GM21423 (cell line): ENCODE measurements at regions not wholly inside any gene's neighbourhood (a gene's known extent, or its start where the extent isn't known, plus 50 kb on each side); places are given as distances from the start of the nearest gene placed in this dataset.

ENCODE experiments used
- ATAC-seq: cut with Tn5 transposase; IDR thresholded peaks from one replicate; pipeline ENCODE4 v1.9.1; 2021; ENCODE audit warnings: mild to moderate bottlenecking, moderate library complexity; ENCODE audit not compliant: unreplicated experiment

- no peak for ATAC-seq
These were observed 728.3 kb downstream of the LRFN5 start for GRCh38 chr14:42334931-42335330.

GRCh38 chr14:42323426-42323825, 716.8 kb downstream of the LRFN5 start:
- ATAC-seq = no peak

- ATAC-seq = no peak
These were observed 716.0 kb downstream of the LRFN5 start for GRCh38 chr14:42322531-42323284.

- ATAC-seq = no peak
These were observed 713.3 kb downstream of the LRFN5 start for GRCh38 chr14:42319996-42320395.

GRCh38 chr14:42316693-42317092, 710.0 kb downstream of the LRFN5 start:
- no peak for ATAC-seq

- no peak for ATAC-seq
These were observed 705.2 kb downstream of the LRFN5 start for GRCh38 chr14:42311876-42312275.

- ATAC-seq = no peak
These were observed 700.7 kb downstream of the LRFN5 start for GRCh38 chr14:42307239-42307825.

- peak; percentile 91 for ATAC-seq
These were observed 693.0 kb downstream of the LRFN5 start for GRCh38 chr14:42299692-42300091.

GRCh38 chr14:42293180-42293579, 686.5 kb downstream of the LRFN5 start:
- no peak for ATAC-seq

GRCh38 chr14:42277840-42278239, 671.2 kb downstream of the LRFN5 start:
- no peak for ATAC-seq

GRCh38 chr14:42269234-42269633, 662.6 kb downstream of the LRFN5 start:
- ATAC-seq = no peak

- no peak for ATAC-seq
These were observed 641.5 kb downstream of the LRFN5 start for GRCh38 chr14:42248131-42248530.

- no peak for ATAC-seq
These were observed 634.4 kb downstream of the LRFN5 start for GRCh38 chr14:42241101-42241500.

- ATAC-seq = no peak
These were observed 623.3 kb downstream of the LRFN5 start for GRCh38 chr14:42229976-42230375.

- no peak for ATAC-seq
These were observed 622.6 kb downstream of the LRFN5 start for GRCh38 chr14:42229294-42229693.

GRCh38 chr14:42228611-42229010, 621.9 kb downstream of the LRFN5 start:
- ATAC-seq = no peak

GRCh38 chr14:42224053-42224888, 617.6 kb downstream of the LRFN5 start:
- ATAC-seq = no peak

GRCh38 chr14:42222924-42223471, 616.3 kb downstream of the LRFN5 start:
- peak; percentile 93 for ATAC-seq

- no peak for ATAC-seq
These were observed 608.4 kb downstream of the LRFN5 start for GRCh38 chr14:42214981-42215491.

- no peak for ATAC-seq
These were observed 594.3 kb downstream of the LRFN5 start for GRCh38 chr14:42200957-42201356.

GRCh38 chr14:42198010-42198409, 591.3 kb downstream of the LRFN5 start:
- no peak for ATAC-seq
